Epithelial cell of esophagus (primary cell): ENCODE measurements at regions not wholly inside any gene's neighbourhood (a gene's known extent, or its start where the extent isn't known, plus 50 kb on each side); places are given as distances from the start of the nearest gene placed in this dataset.

Experiments
- DNase-seq: peaks from one replicate; pipeline ENCODE4 v3.0.0; 2010; ENCODE audit warnings: low read depth
- H3K4me3 ChIP-seq: 2 replicates; pipeline ENCODE4 v1.5.1; 2011; ENCODE audit warnings: mild to moderate bottlenecking, low read length, control low read depth
- CTCF ChIP-seq: IDR thresholded peaks from 2 replicates; pipeline ENCODE4 v1.5.1; 2011; ENCODE audit warnings: low read depth, mild to moderate bottlenecking, low read length, control low read depth, inconsistent platforms; ENCODE audit not compliant: insufficient read depth; ENCODE audit errors: missing control alignments

DNA sequence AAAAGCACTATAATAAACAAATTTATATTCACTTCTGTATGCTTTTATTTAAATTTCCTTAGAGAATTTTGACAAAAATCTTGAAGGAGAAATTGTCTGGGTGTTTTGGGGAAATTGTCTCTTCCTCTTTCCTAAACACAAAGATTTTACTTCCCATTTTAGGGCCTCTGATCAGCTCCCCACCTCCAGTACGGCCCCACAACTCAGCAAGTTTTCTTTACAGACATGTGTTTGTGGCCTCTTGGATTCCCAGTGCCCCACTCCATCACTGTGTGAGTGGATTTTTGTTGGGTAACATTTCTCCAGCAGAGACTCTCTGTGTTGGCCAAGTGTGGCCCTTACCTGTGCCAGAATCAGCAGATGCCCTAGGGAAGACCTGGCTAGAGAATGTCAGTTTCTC lies 182.8 kb upstream of the CDC14C start:
- DNase-seq: no peak
- H3K4me3 ChIP-seq: no peak overlapping the region
- TF ChIP-seq CTCF: no peak

DNA sequence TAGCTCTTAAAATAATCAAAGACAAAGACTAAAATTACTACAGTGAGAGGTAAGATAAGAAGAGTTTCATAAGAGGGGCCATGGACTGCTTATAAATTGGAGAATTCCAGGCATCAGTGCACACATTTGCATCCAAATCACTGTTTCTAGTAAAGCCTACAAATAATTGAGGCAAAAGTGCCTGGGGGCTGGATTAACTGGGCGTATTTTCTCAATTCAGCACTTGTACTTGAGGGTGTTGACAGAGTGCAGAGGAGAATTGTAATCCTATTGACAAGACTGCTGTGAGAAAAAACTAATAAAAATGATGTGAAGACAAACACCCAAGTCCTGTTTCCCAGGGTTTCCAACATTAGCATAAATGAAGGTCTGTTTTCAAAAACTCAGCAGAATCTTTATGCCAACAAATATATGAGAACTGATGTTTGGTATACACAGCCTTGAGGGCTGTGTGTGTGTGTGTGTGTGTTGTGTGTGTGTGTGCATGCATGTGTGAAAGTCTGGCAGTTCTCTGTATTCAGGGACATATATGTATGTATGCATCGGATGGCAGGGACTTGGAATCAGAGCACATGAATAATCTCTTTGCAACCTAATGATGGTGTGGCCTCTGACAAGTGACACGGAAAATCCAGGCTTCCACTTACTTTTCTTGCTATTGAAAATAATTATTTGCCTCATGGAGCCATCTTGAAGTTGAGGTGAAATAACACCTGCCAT lies 182.1 kb upstream of the CDC14C start:
- no peak overlapping the region for H3K4me3 ChIP-seq
- TF ChIP-seq CTCF: no peak
- no peak for DNase-seq

- TF ChIP-seq CTCF: no peak
- no peak overlapping the region for H3K4me3 ChIP-seq
- no peak for DNase-seq
Measured at GRCh38 chr7:48748081-48748833, 176.1 kb upstream of the CDC14C start.

DNA sequence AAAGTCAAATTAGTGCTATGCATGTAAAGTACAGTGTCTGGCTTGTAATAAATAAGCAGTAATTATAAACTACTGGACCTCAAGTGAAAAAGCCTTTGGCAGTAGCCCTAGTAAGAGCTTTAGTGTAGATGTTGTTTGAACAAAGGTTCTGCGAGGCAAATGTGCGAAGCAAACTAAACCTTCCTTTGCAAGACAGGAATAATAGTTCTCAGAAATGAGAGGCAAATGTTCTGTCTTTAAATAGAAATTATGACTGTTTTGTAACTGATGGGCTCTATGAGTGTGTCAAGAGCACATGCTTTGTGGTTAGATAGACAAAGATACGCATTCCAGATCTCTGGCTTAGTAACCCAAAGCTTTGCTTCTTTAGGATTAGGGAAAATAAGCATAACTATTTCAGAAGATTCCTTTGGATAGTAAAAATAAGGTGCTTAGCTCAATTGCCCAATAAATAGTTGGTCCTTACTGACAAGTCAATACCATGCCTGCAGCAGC lies 169.2 kb upstream of the CDC14C start:
- H3K4me3 ChIP-seq: no peak overlapping the region
- DNase-seq: peak; percentile 21
- TF ChIP-seq CTCF: no peak

- H3K4me3 ChIP-seq: no peak overlapping the region
- DNase-seq: no peak
- no peak for TF ChIP-seq CTCF
Measured at GRCh38 chr7:48759431-48760080, 164.8 kb upstream of the CDC14C start.

- no peak for TF ChIP-seq CTCF
- no peak overlapping the region for H3K4me3 ChIP-seq
- no peak for DNase-seq
Measured at GRCh38 chr7:48760528-48761265, 163.7 kb upstream of the CDC14C start.
